HFFc6 (cell line): ENCODE measurements at regions not wholly inside any gene's neighbourhood (a gene's known extent, or its start where the extent isn't known, plus 50 kb on each side); places are given as distances from the start of the nearest gene placed in this dataset.

ENCODE experiments used
- DNase-seq: peaks from one replicate; pipeline ENCODE4 v3.0.0-alpha.2; 2018
- H3K27ac Mint-ChIP-seq: 2 replicates; pipeline ENCODE4 v1.8.0; 2020; ENCODE audit warnings: mild to moderate bottlenecking, mixed read lengths
- H3K27me3 Mint-ChIP-seq: 2 replicates; pipeline ENCODE4 v1.8.0; 2021; ENCODE audit warnings: mild to moderate bottlenecking, moderate library complexity, mixed read lengths; ENCODE audit not compliant: insufficient read depth
- H3K36me3 Mint-ChIP-seq: 2 replicates; pipeline ENCODE4 v1.8.0; 2021; ENCODE audit warnings: low read depth, mixed read lengths
- H3K4me1 Mint-ChIP-seq: 2 replicates; pipeline ENCODE4 v1.8.0; 2020; ENCODE audit warnings: low read depth, mixed read lengths
- H3K4me3 Mint-ChIP-seq: 2 replicates; pipeline ENCODE4 v1.8.0; 2020; ENCODE audit warnings: mild to moderate bottlenecking, moderate library complexity, mixed read lengths
- H3K9me3 Mint-ChIP-seq: 2 replicates; pipeline ENCODE4 v1.8.0; 2020; ENCODE audit warnings: mild to moderate bottlenecking, mixed read lengths
- CTCF ChIP-seq: fragments of 200-600 bp; sonication (generic); IDR thresholded peaks from 2 replicates; pipeline ENCODE4 v1.5.0; 2021; ENCODE audit warnings: antibody characterized with exemption, mild to moderate bottlenecking

DNA sequence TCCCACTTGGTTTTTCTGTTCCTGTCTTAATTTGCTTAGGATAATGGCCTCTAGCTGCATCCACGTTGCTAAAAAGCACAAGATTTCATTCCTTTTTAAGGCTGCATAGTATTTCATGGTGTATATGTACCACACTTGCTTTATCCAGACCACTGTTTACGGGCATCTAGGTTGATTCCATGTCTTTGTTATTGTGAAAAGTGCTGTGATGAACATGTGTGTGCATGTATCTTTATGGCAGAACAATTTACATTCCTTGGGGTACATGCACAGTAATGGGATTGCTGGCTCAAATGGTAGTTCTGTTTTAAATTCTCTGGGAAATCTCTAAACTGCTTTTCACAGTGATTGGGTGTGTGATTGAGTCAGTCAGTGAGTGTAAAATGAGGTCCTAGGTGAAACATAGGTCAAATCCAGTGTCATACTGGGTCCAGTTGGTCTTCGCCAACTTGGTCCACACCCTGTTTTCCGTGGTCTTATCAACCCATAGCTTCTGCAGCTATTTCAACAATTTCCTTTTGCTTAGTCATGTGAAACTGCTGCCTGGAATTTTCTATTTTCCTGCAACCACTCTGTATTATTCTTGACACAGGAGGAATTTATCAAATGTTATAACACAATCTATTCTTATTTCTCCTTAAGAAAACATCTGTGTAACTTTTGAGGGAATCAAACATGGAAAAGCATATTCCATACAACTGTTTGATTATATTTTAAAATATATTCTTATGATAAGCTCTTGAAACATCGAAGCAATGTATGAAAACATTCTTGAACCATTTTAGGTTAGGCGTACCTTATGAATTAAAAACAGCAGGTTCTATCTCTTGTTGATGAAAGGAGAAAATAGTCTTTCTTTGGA lies 82.9 kb downstream of the ADCYAP1 start:
- no peak overlapping the region for H3K4me3 Mint-ChIP-seq
- H3K27ac Mint-ChIP-seq = peak overlapping the region; percentile 14; the same call in 1 of the 2 replicates
- no peaks in the 10 kb centered on the region for H3K27me3 Mint-ChIP-seq
- peaks cover 6% of the 10 kb centered on the region; the same call in 1 of the 2 replicates for H3K4me1 Mint-ChIP-seq
- H3K9me3 Mint-ChIP-seq = peaks cover 18% of the 10 kb centered on the region
- no peaks in the 10 kb centered on the region for H3K36me3 Mint-ChIP-seq
- no peak for DNase-seq
- TF ChIP-seq CTCF = no peak

GRCh38 chr18:989425-989824 lies 84.8 kb downstream of the ADCYAP1 start:
- Mint-ChIP-seq H3K9me3 (peaks cover 20% of the 10 kb centered on the region), H3K4me1 (peaks cover 6% of the 10 kb centered on the region; the same call in 1 of the 2 replicates), H3K27ac (no peak overlapping the region), H3K4me3 (no peak overlapping the region), H3K36me3 (0 out of 2 replicates have a peak, but pooled peaks cover 1% of the 10 kb centered on the region), H3K27me3 (no peaks in the 10 kb centered on the region)
- no peak for TF ChIP-seq CTCF
- no peak for DNase-seq

- Mint-ChIP-seq H3K36me3 (0 out of 2 replicates have a peak, but pooled peaks cover 4% of the 10 kb centered on the region), H3K27ac (no peak overlapping the region), H3K9me3 (peaks cover 24% of the 10 kb centered on the region), H3K4me1 (peaks cover 6% of the 10 kb centered on the region; the same call in 1 of the 2 replicates), H3K27me3 (no peaks in the 10 kb centered on the region), H3K4me3 (no peak overlapping the region)
- no peak for DNase-seq
- no peak for TF ChIP-seq CTCF
Observed at GRCh38 chr18:990197-990596, 85.5 kb downstream of the ADCYAP1 start.

DNA sequence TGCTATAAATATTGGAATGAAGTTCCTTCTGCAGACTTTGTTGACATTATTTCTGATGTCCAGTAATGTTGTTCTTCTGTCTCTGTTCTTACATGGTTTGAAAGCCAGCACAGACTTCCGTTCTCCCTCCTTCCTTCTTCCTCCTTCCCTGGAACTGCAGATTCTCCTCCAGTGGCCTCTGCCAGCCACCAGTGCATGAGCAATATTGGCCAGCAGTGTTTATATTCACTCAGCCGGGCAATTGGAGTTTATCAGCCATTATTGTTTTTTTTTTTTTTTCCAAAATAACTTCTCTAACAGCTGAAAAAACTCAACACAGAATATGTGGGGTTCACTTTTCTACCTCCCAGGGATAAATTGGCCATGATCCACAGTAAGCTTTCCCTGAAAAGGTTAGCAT lies 86.8 kb downstream of the ADCYAP1 start:
- peaks cover 24% of the 10 kb centered on the region for H3K9me3 Mint-ChIP-seq
- no peak for TF ChIP-seq CTCF
- H3K4me3 Mint-ChIP-seq = no peak overlapping the region
- no peak overlapping the region for H3K27ac Mint-ChIP-seq
- peaks cover 10% of the 10 kb centered on the region; the same call in 1 of the 2 replicates for H3K4me1 Mint-ChIP-seq
- DNase-seq = no peak
- no peaks in the 10 kb centered on the region for H3K27me3 Mint-ChIP-seq
- H3K36me3 Mint-ChIP-seq = 0 out of 2 replicates have a peak, but pooled peaks cover 4% of the 10 kb centered on the region

DNA sequence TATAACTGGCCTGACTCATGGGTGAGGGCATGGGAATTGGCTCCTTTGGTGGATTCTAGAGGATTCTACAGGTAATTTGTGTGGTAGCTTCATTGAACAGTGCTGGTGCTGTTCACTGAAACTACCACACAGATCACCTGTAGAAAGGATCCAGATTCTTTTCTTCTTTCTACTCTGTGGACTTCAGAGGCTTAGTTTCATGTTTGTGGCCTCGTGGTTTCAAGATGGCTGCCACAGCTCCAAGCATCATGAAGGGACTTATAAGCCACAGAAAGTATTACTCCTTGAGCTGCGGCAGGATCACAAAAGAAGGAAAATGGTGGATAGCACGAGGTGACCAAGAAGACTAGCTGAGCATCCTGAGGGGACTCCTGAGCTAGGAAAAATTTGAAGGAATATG lies 88.9 kb downstream of the ADCYAP1 start:
- DNase-seq = no peak
- peaks cover 20% of the 10 kb centered on the region for H3K9me3 Mint-ChIP-seq
- peaks cover 10% of the 10 kb centered on the region; the same call in 1 of the 2 replicates for H3K4me1 Mint-ChIP-seq
- H3K36me3 Mint-ChIP-seq = 0 out of 2 replicates have a peak, but pooled peaks cover 10% of the 10 kb centered on the region
- no peak overlapping the region for H3K27ac Mint-ChIP-seq
- no peak for TF ChIP-seq CTCF
- H3K27me3 Mint-ChIP-seq = no peaks in the 10 kb centered on the region
- H3K4me3 Mint-ChIP-seq = no peak overlapping the region
